GM19240 (cell line): ENCODE measurements at regions not wholly inside any gene's neighbourhood (a gene's known extent, or its start where the extent isn't known, plus 50 kb on each side); places are given as distances from the start of the nearest gene placed in this dataset.
"Not testable (repeated sequence)": the region's sequence is repeated elsewhere in the genome, so short reads cannot be mapped to it uniquely, and the experiment has no call there.

Experiments used
- DNase-seq: peaks from one replicate; pipeline ENCODE4 v3.0.0; 2011; ENCODE audit warnings: low spot score; ENCODE audit not compliant: insufficient read length

DNA sequence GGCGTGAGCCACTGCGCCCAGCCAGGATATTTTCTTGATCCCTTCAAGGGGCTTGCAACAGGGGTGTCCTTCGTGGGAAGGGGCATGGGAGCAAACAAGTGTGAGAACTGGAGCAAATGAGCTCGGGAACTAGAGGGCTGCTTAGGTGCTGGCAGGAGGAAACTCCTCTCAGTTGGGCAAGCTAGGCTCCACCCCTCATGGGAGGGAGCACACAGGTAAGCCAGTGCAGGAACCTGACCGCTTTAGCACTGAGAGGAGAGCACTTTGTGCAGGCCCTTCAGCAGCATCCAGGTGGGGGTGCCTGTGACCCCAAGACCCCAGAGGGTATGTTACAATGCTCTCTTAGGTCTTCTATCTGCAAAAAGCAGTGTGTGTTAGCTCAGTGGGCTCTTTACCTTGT lies 755.4 kb upstream of the MDGA2 start:
- no peak for DNase-seq

DNA sequence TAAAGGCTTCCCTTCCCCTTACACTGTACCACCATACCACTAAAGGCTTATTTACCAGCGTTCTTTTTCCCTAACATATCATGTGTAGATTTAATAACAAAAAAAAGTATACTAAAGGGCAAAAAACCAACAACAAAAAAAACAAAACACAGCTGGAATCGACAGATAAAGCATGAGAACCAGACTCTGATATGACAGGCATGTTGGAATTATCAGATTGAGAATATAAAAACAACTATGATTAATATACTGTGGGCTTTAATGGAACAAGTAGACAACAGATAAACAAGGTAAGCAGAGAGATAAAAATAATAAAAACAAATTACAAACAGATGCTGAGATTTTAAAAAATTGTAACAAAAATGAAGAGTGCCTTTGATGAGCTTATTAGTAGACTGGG lies 754.1 kb upstream of the MDGA2 start:
- DNase-seq = no peak

DNA sequence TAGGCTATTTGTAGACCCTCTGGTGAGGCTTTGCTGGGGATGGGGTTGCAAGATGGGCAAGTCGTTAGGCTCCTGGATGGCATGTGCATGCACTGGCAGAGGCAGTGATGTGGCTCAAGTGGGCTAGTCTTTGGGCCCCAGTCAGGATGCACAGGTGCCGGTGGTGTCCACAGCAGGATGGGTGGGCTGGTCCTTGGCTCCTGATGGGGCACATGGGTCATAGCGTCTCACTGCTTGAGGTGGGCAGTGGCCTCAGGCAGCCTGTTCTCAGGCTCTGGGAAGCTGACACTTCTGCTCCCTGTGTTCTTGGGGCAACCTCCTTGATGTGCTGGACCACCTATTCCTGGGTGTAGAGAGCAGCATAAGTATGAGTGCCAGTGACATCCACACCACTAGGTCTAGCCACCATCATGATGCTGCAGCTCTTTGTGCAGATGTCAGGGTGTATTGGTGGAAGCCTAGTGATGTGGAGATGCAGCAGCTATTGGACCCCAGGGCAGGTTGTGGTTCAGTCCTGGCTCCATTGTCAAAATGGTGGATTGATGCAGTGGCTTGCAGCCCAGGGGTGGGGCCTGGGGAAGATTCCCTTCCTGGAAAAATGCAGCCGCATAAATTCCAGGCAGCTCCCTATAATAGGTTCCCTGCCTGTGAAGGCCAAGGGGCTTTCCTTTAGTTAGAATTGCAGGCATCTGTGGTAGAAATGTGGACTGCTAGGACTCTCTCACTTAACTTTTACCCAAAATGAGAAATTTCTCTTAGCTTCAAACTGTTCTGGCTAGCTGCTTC lies 742.5 kb upstream of the MDGA2 start:
- no peak for DNase-seq

- DNase-seq = no peak
Observed at GRCh38 chr14:48401321-48401720, 725.9 kb upstream of the MDGA2 start.

- DNase-seq = no peak
Observed at GRCh38 chr14:48398675-48399282, 723.4 kb upstream of the MDGA2 start.

DNA sequence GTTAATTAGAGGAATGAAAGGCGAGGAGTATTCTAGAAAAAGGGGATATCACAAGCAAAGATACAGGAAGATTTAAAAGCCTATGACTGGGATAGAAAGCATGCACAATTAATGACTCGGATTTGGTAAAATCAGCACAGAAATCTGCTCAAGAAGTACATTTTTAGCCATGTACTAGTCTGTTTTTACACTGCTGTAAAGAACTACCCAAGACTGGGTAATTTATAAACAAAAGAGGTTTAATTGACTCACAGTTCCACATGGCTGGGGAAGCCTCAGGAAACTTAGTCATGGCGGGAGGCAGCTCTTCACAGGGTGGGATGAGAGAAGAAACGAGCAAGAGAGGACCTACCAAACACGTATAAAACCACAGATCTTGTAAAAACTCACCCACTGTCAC lies 716.3 kb upstream of the MDGA2 start:
- no peak for DNase-seq

- no peak for DNase-seq
Observed at GRCh38 chr14:48390346-48390745, 714.9 kb upstream of the MDGA2 start.

- no peak for DNase-seq
Observed at GRCh38 chr14:48384821-48385220, 709.4 kb upstream of the MDGA2 start.

DNA sequence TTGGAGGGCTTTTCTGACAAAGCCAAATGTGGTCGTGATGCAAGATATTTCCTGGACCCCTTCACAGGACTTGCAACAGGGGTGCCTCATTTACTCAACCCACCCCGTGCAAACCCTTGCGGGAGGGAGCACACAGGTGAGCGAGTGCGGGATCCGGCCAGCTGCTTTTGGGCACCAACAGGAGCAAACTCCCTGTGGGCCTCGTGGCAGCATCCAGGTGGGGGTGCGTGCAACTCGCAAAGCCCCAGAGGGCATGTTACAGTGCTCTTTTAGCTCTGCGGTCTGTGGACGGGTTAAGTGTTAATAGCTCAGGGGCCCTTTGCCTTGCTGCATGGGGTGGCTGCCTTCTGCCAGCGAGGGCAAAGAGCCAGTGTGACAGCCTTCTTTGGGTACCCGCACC lies 707.6 kb upstream of the MDGA2 start:
- no peak for DNase-seq

- DNase-seq = no peak
Observed at GRCh38 chr14:48378541-48378940, 703.1 kb upstream of the MDGA2 start.

DNA sequence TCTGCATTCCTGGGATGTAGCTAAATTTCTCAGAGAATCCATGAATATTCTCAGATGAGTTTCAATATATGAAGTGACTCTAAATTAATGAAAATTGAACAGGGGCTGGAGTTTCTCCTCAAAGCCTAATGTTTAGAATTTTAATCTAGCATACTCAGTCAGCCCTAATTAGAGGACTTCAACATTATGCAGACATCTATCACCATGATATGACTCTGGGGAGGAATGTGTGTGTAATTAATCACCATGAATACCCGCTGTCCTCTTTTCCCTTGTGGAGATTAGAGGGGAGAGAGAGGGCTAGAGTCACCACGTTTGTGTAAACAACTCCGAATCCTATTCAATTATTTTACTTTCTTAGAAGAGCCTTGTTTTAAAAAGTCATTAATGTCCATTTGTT lies 698.6 kb upstream of the MDGA2 start:
- no peak for DNase-seq

GRCh38 chr14:48350971-48351370 lies 675.6 kb upstream of the MDGA2 start:
- DNase-seq = no peak

GRCh38 chr14:48349689-48350088 lies 674.3 kb upstream of the MDGA2 start:
- DNase-seq = no peak

GRCh38 chr14:48341069-48341468 lies 665.7 kb upstream of the MDGA2 start:
- no peak for DNase-seq

- no peak for DNase-seq
Observed at GRCh38 chr14:48333221-48333920, 658.0 kb upstream of the MDGA2 start.

DNA sequence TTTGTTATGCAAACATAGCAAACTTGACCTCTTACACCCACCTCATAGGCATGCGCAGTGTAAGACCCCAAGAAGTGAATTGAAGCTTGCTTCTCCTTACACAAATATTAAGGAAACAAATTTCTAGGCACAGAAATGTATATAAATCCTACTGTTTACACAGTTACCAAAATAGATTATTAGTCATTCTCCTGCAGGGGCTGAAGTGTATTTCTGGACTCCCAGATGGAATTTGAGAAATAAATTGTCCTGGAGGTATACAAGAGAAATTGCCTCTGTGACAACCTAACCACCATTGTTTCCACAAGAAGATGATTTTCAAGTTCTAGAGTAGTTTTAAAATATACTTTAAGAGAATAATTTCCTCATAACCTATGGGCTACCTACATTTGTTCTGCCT lies 656.0 kb upstream of the MDGA2 start:
- DNase-seq = no peak

DNA sequence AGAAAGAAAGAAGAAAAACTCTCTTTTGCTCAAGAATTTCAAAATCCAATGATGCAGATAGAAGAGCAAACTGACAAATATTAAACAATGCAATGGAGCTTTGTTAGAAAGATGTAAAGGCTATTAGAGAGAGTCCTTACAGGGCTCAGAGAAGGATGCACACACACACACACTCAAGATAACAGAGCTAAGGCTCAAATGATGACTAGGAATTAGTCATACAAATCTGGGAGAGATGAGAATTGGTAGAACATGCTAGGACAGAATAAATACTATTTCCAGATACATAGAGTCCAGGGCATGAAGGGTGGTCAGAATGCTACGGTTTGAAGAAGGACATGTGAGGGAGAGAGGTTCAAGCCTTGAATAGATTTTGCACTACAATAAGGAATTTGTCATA lies 650.1 kb upstream of the MDGA2 start:
- no peak for DNase-seq

GRCh38 chr14:48323665-48324064 lies 648.3 kb upstream of the MDGA2 start:
- DNase-seq = no peak

DNA sequence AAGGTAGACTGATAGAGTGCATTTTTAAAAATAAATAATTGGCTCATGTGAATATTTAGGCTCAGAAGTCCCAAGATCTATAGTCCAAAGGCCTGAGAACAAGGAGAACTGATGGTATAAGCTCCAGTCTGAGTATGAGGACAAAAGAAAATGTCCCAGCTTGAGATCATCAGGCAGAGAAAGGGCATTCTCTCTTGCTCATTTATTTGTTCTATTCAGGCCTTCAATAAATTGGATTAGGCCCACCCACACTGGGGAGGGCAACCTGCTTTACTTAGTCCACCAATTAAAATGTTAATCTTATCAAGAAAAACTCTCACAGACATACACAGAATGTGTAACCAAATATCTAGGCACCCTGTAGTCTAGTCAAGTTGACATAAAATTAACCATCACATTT lies 644.4 kb upstream of the MDGA2 start:
- DNase-seq = no peak

GRCh38 chr14:48304729-48305128 lies 629.3 kb upstream of the MDGA2 start:
- DNase-seq = no peak

DNA sequence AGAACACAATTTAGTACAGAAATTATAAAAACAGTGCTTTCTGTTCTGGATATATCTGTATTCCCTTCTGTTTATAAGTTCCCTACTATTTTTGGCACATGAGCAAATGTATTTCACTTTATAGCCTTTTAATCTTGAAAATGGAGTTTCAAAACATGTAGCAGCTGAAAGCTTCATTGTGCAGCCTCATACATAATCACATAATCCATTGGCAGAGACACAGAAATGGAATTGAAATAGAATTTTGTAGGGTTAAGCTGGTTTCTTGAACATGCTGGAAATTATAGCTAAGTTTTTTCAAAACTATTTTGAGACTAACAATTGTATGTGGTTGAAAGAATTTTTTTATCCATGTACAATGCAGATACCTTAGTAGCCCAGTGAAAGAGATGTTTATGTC lies 614.3 kb upstream of the MDGA2 start:
- DNase-seq = no peak

DNA sequence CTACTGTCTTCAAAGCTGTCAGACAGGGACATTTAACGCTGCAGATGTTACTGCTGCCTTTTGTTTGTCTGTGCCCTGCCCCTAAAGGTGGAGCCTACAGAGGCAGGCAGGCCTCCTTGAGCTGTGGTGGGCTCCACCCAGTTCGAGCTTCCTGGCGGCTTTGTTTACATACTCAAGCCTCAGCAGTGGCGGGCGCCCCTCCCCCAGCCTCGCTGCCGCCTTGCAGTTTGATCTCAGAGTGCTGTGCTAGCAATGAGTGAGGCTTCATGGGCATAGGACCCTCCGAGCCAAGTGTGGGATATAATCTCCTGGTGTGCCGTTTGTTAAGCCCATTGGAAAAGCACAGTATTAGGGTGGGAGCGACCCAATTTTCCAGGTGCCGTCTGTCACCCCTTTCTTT lies 609.8 kb upstream of the MDGA2 start:
- not testable (repeated sequence) for DNase-seq

GRCh38 chr14:48275301-48275700 lies 599.9 kb upstream of the MDGA2 start:
- DNase-seq = no peak
